HFFc6 (cell line): ENCODE measurements at regions not wholly inside any gene's neighbourhood (a gene's known extent, or its start where the extent isn't known, plus 50 kb on each side); places are given as distances from the start of the nearest gene placed in this dataset.
"Not testable (repeated sequence)": the region's sequence is repeated elsewhere in the genome, so short reads cannot be mapped to it uniquely, and the experiment has no call there.

Experiments used
- DNase-seq: peaks from one replicate; pipeline ENCODE4 v3.0.0-alpha.2; 2018
- H3K27ac Mint-ChIP-seq: 2 replicates; pipeline ENCODE4 v1.8.0; 2020; ENCODE audit warnings: mild to moderate bottlenecking, mixed read lengths
- H3K27me3 Mint-ChIP-seq: 2 replicates; pipeline ENCODE4 v1.8.0; 2021; ENCODE audit warnings: mild to moderate bottlenecking, moderate library complexity, mixed read lengths; ENCODE audit not compliant: insufficient read depth
- H3K36me3 Mint-ChIP-seq: 2 replicates; pipeline ENCODE4 v1.8.0; 2021; ENCODE audit warnings: low read depth, mixed read lengths
- H3K4me1 Mint-ChIP-seq: 2 replicates; pipeline ENCODE4 v1.8.0; 2020; ENCODE audit warnings: low read depth, mixed read lengths
- H3K4me3 Mint-ChIP-seq: 2 replicates; pipeline ENCODE4 v1.8.0; 2020; ENCODE audit warnings: mild to moderate bottlenecking, moderate library complexity, mixed read lengths
- H3K9me3 Mint-ChIP-seq: 2 replicates; pipeline ENCODE4 v1.8.0; 2020; ENCODE audit warnings: mild to moderate bottlenecking, mixed read lengths
- CTCF ChIP-seq: fragments of 200-600 bp; sonication (generic); IDR thresholded peaks from 2 replicates; pipeline ENCODE4 v1.5.0; 2021; ENCODE audit warnings: antibody characterized with exemption, mild to moderate bottlenecking

DNA sequence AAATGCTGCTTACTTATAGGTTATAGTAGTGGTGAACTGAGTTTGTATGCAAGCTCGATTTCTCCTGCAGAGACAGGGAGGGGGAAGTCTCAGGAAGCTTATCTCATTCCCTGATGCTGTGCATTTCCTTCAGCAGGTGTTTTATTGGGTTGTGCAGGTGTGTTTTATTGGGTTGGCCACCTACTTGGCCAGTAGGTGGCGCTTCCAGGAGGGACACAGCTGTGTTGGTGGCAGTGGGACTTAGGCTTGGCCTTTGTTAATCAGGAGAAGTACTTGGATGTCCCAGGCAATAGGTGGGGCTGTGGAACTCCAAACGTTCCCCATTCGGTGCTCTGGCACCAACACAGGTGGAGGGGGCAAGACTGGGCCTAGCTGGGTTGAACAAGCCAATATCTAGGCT lies 196.0 kb upstream of the DCAF8L1 start:
- Mint-ChIP-seq H3K4me1 (no peaks in the 10 kb centered on the region), H3K4me3 (no peak overlapping the region), H3K27me3 (no peaks in the 10 kb centered on the region), H3K36me3 (no peaks in the 10 kb centered on the region), H3K27ac (no peak overlapping the region), H3K9me3 (peaks cover 7% of the 10 kb centered on the region)
- TF ChIP-seq CTCF = 0 out of 2 replicates have a peak, but pooled peaks have one; percentile 10
- DNase-seq = no peak

GRCh38 chrX:28170713-28171112 lies 189.5 kb upstream of the DCAF8L1 start:
- Mint-ChIP-seq H3K9me3 (peaks cover 7% of the 10 kb centered on the region), H3K36me3 (no peaks in the 10 kb centered on the region), H3K4me3 (no peak overlapping the region), H3K4me1 (no peaks in the 10 kb centered on the region), H3K27ac (no peak overlapping the region), H3K27me3 (no peaks in the 10 kb centered on the region)
- no peak for DNase-seq
- TF ChIP-seq CTCF = no peak

DNA sequence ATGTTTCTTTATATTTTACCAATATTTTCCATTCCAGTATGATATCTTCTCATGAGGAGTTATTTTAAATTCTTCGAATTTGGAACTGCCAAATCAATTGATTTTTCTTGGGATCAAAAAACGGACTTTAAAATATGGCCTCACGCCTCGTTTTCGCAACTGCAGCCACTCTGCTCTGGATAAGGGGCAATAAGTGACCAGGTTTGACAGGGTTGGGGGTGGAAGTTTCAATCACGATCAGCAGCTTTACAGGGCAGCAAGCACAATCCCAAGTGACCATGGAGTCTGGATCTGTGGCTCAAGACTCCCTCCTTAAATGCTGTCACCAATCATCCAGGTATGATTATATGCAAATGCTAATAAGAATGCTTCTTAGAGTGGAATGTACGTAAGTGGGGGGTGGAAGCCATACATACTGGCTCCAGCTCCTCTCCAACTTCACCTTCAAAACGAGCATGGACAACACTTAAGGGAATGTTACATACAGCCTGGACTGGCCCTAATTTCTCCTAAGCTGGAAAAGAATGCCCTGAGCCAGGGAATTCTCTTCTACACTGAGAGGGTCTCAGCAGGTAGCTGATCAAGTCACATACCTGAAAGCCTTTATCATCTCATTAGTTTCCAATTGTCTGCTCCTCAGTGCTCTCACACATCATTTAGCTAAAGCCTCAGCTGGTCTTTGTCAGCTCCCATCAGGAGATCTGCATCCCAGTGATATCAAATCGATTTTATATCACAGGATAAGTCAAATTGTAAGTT lies 176.9 kb upstream of the DCAF8L1 start:
- TF ChIP-seq CTCF = no peak
- DNase-seq = no peak
- Mint-ChIP-seq H3K36me3 (no peaks in the 10 kb centered on the region), H3K4me3 (no peak overlapping the region), H3K4me1 (no peaks in the 10 kb centered on the region), H3K27ac (no peak overlapping the region), H3K27me3 (no peaks in the 10 kb centered on the region), H3K9me3 (peaks cover 4% of the 10 kb centered on the region; the same call in 1 of the 2 replicates)

DNA sequence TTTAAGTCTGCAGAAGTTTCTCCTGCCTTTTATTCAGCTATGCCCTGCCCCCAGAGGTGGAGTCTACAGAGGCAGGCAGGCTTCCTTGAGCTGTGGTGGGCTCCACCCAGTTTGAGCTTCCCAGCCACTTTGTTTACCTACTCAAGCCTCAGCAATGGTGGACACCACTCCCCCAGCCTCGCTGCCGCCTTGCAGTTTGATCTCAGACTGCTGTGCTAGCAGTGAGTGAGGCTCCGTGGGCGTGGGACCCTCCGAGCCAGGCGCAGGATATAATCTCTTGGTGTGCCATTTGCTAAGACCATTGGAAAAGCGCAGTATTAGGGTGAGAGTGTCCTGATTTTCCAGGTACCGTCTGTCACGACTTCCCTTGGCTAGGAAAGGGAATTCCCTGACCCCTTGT lies 171.0 kb upstream of the DCAF8L1 start:
- H3K27me3 Mint-ChIP-seq, DNase-seq, H3K4me1 Mint-ChIP-seq, H3K9me3 Mint-ChIP-seq, H3K27ac Mint-ChIP-seq, H3K36me3 Mint-ChIP-seq, H3K4me3 Mint-ChIP-seq: not testable (repeated sequence)

- no peak overlapping the region for H3K4me3 Mint-ChIP-seq
- H3K27ac Mint-ChIP-seq = no peak overlapping the region
- no peaks in the 10 kb centered on the region for H3K27me3 Mint-ChIP-seq
- no peaks in the 10 kb centered on the region for H3K36me3 Mint-ChIP-seq
- TF ChIP-seq CTCF = no peak
- H3K9me3 Mint-ChIP-seq = no peaks in the 10 kb centered on the region
- no peaks in the 10 kb centered on the region for H3K4me1 Mint-ChIP-seq
- DNase-seq = no peak
Measured at GRCh38 chrX:28135378-28136047, 154.3 kb upstream of the DCAF8L1 start.

DNA sequence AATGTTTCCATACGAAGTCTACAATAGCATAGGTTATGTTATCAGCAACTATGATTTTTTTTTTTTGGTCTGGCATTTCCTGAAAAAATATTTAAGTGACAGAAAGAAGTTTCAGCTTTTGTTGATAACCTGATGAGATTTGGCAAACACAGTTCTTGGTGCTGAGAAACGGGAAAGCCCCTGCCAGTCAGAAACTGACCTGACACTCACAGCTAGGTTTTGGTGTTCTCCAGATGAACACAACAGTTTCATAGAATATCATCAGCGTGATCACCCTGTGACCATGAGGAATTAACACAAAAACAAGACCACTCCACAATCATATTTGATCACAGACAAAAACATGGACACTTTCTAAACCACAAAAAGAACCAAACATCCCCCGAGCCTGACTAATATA lies 152.5 kb upstream of the DCAF8L1 start:
- Mint-ChIP-seq H3K36me3 (no peaks in the 10 kb centered on the region), H3K9me3 (no peaks in the 10 kb centered on the region), H3K27ac (no peak overlapping the region), H3K4me3 (no peak overlapping the region), H3K27me3 (no peaks in the 10 kb centered on the region), H3K4me1 (no peaks in the 10 kb centered on the region)
- TF ChIP-seq CTCF = no peak
- DNase-seq = no peak
